ENCODE measurements at regions not wholly inside any gene's neighbourhood (a gene's known extent, or its start where the extent isn't known, plus 50 kb on each side); places are given as distances from the start of the nearest gene placed in this dataset.

DNA sequence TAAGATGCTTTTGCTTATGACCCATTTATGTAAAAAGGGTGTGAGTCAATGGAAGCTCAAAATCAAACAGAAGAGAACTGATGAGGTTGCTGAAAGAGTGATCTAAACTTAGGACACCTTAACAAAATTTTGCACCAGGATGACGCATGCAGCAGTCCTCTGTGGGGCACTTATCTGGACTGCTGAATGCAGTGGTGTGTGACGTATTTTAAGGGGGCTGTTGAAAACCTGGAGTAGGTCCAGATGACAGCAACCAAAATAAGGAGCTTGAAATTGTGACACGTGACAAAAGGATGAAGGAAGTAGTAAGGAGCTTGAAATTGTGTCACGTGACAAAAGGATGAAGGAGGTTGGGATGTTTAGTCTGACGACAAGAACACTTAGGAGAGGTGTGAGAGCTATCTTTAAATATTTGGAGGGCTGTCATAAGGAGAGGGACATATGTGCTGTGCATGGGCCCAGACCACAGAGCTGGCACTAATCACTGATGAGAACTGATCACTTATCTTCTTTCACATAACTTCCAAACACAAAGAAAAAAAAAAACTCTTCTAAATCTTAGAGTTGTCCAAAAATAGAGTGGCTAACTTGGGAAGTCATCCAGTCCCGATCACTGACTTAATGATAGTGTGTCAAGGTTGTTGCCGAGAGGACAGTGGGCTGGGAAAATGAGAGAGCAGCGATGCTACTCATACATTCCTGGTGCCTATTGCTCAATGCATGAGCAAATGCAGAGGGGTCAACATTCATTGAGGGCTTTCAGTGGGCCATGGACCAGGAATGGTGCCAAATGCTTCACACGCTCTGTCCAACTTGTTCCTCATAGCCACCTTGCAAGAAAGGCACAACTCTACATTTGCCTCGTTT, 264.2 kb upstream of the ZFHX3 start:
- POLR2A ChIA-PET (ENCODE audit: unreplicated experiment) = no interaction called here
- no TSS peak for BruUV-seq (replicated peaks)
- Histone ChIP-seq H3K27ac (ENCODE audit: low read length) (no peak overlapping the region), H3K4me1 (ENCODE audit: insufficient read depth, low read length) (no peaks in the 10 kb centered on the region), H3K4me2 (ENCODE audit: low read length) (no peak overlapping the region), H3K9ac (ENCODE audit: low read length) (no peak overlapping the region), H3K9me3 (ENCODE audit: low read length) (no peaks in the 10 kb centered on the region), H3K9me2 (replicated peaks; ENCODE audit: low read length) (no peaks in the 10 kb centered on the region), H4K20me1 (ENCODE audit: low read length) (no peaks in the 10 kb centered on the region), H3K4me3 (ENCODE audit: low read length) (no peak overlapping the region), H3F3A (ENCODE audit: low read length, unreplicated experiment) (no peaks in the 10 kb centered on the region), H3K27me3 (ENCODE audit: low read length) (peaks cover 12% of the 10 kb centered on the region; the same call in 1 of the 2 replicates), H2AFZ (ENCODE audit: low read length) (no peak overlapping the region), H3K36me3 (ENCODE audit: low read depth, low read length) (no peaks in the 10 kb centered on the region), H3K79me2 (ENCODE audit: low read length) (no peaks in the 10 kb centered on the region)
- CTCF ChIA-PET = no interaction called here
- TF ChIP-seq, protein P1, sequence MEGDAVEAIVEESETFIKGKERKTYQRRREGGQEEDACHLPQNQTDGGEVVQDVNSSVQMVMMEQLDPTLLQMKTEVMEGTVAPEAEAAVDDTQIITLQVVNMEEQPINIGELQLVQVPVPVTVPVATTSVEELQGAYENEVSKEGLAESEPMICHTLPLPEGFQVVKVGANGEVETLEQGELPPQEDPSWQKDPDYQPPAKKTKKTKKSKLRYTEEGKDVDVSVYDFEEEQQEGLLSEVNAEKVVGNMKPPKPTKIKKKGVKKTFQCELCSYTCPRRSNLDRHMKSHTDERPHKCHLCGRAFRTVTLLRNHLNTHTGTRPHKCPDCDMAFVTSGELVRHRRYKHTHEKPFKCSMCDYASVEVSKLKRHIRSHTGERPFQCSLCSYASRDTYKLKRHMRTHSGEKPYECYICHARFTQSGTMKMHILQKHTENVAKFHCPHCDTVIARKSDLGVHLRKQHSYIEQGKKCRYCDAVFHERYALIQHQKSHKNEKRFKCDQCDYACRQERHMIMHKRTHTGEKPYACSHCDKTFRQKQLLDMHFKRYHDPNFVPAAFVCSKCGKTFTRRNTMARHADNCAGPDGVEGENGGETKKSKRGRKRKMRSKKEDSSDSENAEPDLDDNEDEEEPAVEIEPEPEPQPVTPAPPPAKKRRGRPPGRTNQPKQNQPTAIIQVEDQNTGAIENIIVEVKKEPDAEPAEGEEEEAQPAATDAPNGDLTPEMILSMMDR (conservative IDR thresholded peaks at IDR 0.05; ENCODE audit: low read depth, low read length) = no peak
- TF ChIP-seq EZH2phosphoT487 (IDR thresholded peaks at IDR 0.05; ENCODE audit: borderline replicate concordance, low read length) = no peak
- no peak for TF ChIP-seq EZH2 (IDR thresholded peaks at IDR 0.05; ENCODE audit: low read length, unreplicated experiment)
- ATAC-seq (no peak), DNase-seq (no peak)
- intact Hi-C loops (cut with micrococcal nuclease) = no loop called here

DNA sequence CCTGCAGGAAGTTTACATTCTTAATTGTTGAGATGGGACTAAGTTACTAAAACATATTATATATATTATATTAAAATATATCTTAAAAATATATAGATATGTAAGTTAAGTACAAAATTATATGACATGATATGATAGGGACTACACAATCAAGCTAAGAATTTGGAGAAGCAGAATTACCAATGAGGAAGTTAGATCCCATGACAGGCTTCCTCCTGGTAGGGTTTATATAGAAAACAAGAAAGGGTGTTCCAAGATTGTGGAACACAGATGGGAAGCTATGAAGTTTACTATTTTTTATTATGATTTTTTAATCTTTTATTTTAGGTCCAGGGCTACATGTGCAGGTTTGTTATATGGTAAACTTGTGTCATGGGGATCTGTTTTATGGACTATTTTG, 260.8 kb upstream of the ZFHX3 start:
- Histone ChIP-seq H2AFZ (ENCODE audit: low read length) (no peak overlapping the region), H3F3A (ENCODE audit: low read length, unreplicated experiment) (no peaks in the 10 kb centered on the region), H3K4me2 (ENCODE audit: low read length) (no peak overlapping the region), H3K27ac (ENCODE audit: low read length) (no peak overlapping the region), H3K9me3 (ENCODE audit: low read length) (no peaks in the 10 kb centered on the region), H3K27me3 (ENCODE audit: low read length) (peaks cover 26% of the 10 kb centered on the region; the same call in 1 of the 2 replicates), H3K79me2 (ENCODE audit: low read length) (no peaks in the 10 kb centered on the region), H3K9ac (ENCODE audit: low read length) (no peak overlapping the region), H3K4me3 (ENCODE audit: low read length) (no peak overlapping the region), H3K9me2 (replicated peaks; ENCODE audit: low read length) (no peaks in the 10 kb centered on the region), H3K4me1 (ENCODE audit: insufficient read depth, low read length) (no peaks in the 10 kb centered on the region), H4K20me1 (ENCODE audit: low read length) (no peaks in the 10 kb centered on the region), H3K36me3 (ENCODE audit: low read depth, low read length) (no peaks in the 10 kb centered on the region)
- TF ChIP-seq EZH2phosphoT487 (IDR thresholded peaks at IDR 0.05; ENCODE audit: borderline replicate concordance, low read length) (no peak), EZH2 (IDR thresholded peaks at IDR 0.05; ENCODE audit: low read length, unreplicated experiment) (no peak)
- TF ChIP-seq, protein P1 (conservative IDR thresholded peaks at IDR 0.05; ENCODE audit: low read depth, low read length) = no peak
- POLR2A ChIA-PET (ENCODE audit: unreplicated experiment) = interaction anchor here (0.7 to 0.8 kb wide), 2 partner anchors 64 to 136 kb away, joined by 4 to 6 read pairs; no protein-coding TSS in a partner anchor
- DNase-seq = no peak
- ATAC-seq = no peak
- intact Hi-C loops (cut with micrococcal nuclease) = no loop called here
- BruUV-seq (replicated peaks) = no TSS peak
- CTCF ChIA-PET = no interaction called here

DNA sequence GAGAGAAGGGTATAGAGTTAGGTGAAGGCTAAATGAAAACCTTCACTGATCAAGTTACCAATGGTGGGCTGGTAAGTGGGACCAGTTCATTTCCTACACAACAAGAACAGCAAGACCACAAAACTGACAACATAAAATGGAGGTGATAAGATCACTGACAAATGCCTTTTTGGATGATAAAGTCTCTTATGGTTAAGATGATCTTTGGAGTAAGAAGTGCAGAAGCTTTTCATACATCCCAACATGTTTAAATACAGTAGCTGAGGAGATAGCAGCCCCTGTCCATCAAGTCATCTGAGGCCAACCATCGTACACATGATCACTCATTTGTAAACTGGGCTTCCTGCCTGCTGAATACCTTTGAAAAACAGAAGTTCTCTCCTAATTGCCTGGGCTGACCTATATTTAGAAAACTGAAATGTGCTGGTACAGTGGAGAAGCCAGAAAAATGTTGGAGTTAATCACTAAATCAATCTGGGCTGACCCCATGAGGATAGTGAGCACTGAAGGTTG, 259.0 kb upstream of the ZFHX3 start:
- H3K4me1 ChIP-seq (ENCODE audit: insufficient read depth, low read length) = no peaks in the 10 kb centered on the region
- no peak overlapping the region for H3K27ac ChIP-seq (ENCODE audit: low read length)
- POLR2A ChIA-PET (ENCODE audit: unreplicated experiment) = no interaction called here
- intact Hi-C loops (cut with micrococcal nuclease) = no loop called here
- H3K9ac ChIP-seq (ENCODE audit: low read length) = no peak overlapping the region
- H3K4me3 ChIP-seq (ENCODE audit: low read length) = no peak overlapping the region
- no peaks in the 10 kb centered on the region for H3K9me3 ChIP-seq (ENCODE audit: low read length)
- no peak overlapping the region for H2AFZ ChIP-seq (ENCODE audit: low read length)
- no peaks in the 10 kb centered on the region for H3K9me2 ChIP-seq (replicated peaks; ENCODE audit: low read length)
- H3K27me3 ChIP-seq (ENCODE audit: low read length) = peaks cover 42% of the 10 kb centered on the region; the same call in 1 of the 2 replicates
- H4K20me1 ChIP-seq (ENCODE audit: low read length) = no peaks in the 10 kb centered on the region
- no peak for ATAC-seq
- CTCF ChIA-PET = no interaction called here
- TF ChIP-seq, protein P1 (conservative IDR thresholded peaks at IDR 0.05; ENCODE audit: low read depth, low read length) = no peak
- no peak for TF ChIP-seq EZH2phosphoT487 (IDR thresholded peaks at IDR 0.05; ENCODE audit: borderline replicate concordance, low read length)
- no peaks in the 10 kb centered on the region for H3F3A ChIP-seq (ENCODE audit: low read length, unreplicated experiment)
- no peaks in the 10 kb centered on the region for H3K79me2 ChIP-seq (ENCODE audit: low read length)
- no peaks in the 10 kb centered on the region for H3K36me3 ChIP-seq (ENCODE audit: low read depth, low read length)
- H3K4me2 ChIP-seq (ENCODE audit: low read length) = no peak overlapping the region
- BruUV-seq (replicated peaks) = no TSS peak
- DNase-seq = no peak

Measured in PC-3 (cell line).